ENCODE measurements at regions not wholly inside any gene's neighbourhood (a gene's known extent, or its start where the extent isn't known, plus 50 kb on each side); places are given as distances from the start of the nearest gene placed in this dataset.

DNA sequence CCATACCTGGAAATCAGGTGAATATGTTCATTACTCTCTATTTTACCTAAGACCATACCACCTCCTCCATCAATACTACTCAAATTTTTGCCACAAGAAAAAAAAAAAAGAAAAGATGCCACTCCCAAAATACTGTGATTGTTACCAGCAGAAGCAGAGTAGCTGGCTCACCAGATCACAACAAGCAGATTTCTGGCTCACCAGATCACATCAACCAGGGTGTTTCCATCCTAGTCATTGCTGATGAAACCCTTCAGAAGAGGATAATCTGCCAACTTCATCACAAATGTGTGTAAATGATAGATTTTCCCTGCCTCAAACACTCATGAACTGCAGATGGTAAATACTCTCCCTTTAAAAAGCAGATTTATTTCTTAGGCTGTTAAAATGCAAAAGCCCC, 109.7 kb upstream of the NAMPT start:
- H3K27me3 Mint-ChIP-seq = peaks cover 51% of the 10 kb centered on the region
- TF ChIP-seq CTCF (IDR thresholded peaks at IDR 0.05) = no peak
- intact Hi-C loops (cut with micrococcal nuclease) = no loop called here
- POLR2A ChIA-PET = no interaction called here
- no peak overlapping the region for H3K4me3 Mint-ChIP-seq
- H3K4me1 Mint-ChIP-seq (ENCODE audit: low read depth) = no peaks in the 10 kb centered on the region
- DNase-seq (no peak), ATAC-seq (no peak)
- H3K27ac Mint-ChIP-seq = no peak overlapping the region
- no peaks in the 10 kb centered on the region for H3K9me3 Mint-ChIP-seq
- H3K36me3 Mint-ChIP-seq (ENCODE audit: low read depth) = no peaks in the 10 kb centered on the region
- CTCF ChIA-PET = no interaction called here

DNA sequence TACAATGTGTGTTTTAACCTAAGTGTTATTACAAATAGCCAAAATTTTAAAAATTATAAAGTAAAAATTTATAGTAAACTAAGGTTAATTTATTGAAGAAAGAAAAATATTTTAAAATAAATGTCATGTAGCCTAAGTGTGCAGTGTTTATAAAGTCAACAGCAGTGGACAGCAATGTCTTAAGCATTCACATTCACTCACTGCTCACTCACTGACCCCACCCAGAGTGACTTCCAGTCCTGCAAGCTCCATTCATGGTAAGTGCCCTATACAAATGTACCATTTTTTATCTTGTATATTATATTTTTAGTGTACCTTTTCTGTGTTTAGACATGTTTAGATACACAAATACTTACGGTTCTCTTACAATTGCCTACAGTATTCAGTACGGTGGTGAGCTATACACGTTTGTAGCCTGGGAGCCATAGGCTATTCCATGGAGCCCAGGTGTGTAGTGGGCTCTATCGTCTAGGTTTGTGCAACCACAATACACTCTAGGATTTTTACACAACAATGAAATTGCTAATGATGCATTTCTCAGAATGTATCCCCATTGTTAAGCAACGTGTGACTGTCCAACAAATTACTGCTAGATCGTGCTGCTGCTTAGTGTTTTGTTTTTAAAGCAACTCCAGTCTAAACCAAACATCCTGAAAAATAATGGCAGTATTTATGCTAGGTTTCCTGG, 108.9 kb upstream of the NAMPT start:
- no peak for TF ChIP-seq CTCF (IDR thresholded peaks at IDR 0.05)
- Mint-ChIP-seq H3K27me3 (peaks cover 44% of the 10 kb centered on the region), H3K36me3 (ENCODE audit: low read depth) (no peaks in the 10 kb centered on the region), H3K9me3 (no peaks in the 10 kb centered on the region), H3K4me3 (no peak overlapping the region), H3K4me1 (ENCODE audit: low read depth) (no peaks in the 10 kb centered on the region), H3K27ac (no peak overlapping the region)
- DNase-seq = no peak
- ChIA-PET POLR2A (interaction anchor here (0.9 kb wide), 1 partner anchor 29 kb away, joined by 3 read pairs; no protein-coding TSS in a partner anchor), CTCF (interaction anchor here (0.8 kb wide), 1 partner anchor 69 kb away, joined by 3 read pairs; no protein-coding TSS in a partner anchor)
- intact Hi-C loops (cut with micrococcal nuclease) = no loop called here
- no peak for ATAC-seq

DNA sequence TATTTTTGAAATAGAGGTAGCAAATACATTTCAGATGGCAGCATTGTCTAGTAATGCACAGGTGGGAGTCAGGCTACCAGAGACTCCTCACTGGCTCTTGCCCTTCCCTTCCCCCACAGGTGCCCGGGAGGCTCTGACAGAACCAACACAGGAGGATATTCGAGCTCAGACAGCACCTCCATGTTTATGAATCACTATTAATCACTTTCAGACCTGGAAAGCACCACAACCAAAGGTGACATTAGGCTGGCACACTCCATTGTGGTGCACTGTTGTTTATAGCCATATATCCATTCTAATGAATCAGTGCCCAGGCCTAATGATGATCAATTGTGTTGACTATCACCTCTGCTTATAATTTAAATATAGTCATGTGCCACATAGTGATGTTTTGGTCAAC, 107.8 kb upstream of the NAMPT start:
- H3K27me3 Mint-ChIP-seq = peaks cover 39% of the 10 kb centered on the region
- H3K36me3 Mint-ChIP-seq (ENCODE audit: low read depth) = no peaks in the 10 kb centered on the region
- ChIA-PET POLR2A (no interaction called here), CTCF (interaction anchor here (0.8 kb wide), 1 partner anchor 70 kb away, joined by 3 read pairs; no protein-coding TSS in a partner anchor)
- no peak overlapping the region for H3K27ac Mint-ChIP-seq
- no peaks in the 10 kb centered on the region for H3K9me3 Mint-ChIP-seq
- intact Hi-C loops (cut with micrococcal nuclease) = no loop called here
- DNase-seq (no peak), ATAC-seq (no peak)
- TF ChIP-seq CTCF (IDR thresholded peaks at IDR 0.05) = no peak
- H3K4me3 Mint-ChIP-seq = no peak overlapping the region
- no peaks in the 10 kb centered on the region for H3K4me1 Mint-ChIP-seq (ENCODE audit: low read depth)

DNA sequence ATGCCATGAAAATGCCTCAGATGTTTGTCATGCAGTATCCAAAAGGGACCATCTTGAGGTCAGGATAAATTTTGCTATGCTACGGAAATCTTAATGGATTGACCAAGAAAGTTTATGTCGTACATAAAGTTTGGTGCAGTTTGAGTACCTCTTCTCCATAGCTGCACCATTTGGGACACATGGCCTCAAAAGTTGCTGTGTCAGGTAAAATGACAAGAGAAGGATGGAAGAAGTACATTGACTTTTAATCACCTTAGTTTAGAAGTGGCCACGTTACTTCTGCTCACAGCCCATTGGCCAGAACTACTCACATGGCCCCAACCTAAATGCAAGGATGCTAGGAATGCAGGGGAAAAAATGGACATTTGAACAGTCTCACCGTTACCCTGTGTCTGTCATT, 107.4 kb upstream of the NAMPT start:
- no peak for ATAC-seq
- TF ChIP-seq CTCF (IDR thresholded peaks at IDR 0.05) = no peak

DNA sequence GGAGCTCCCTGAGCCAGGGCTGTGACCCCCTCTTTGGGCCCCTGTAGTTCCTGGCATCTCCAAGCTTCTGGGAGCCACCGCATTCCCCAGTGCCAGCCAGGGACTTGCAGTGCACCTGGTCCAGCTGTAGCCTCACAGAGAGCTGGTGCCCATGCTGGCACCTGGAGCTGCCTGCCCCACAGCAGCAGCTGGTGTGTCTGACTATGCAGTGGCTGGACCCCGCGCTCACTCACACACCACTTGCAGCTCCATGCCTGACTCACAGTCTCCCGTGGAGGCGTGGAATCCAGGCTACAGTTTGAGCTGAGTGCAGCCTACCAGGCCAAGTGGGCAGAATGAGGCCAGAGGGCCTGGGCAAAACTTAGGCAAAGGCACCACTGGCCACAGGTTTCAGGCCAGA, 102.2 kb upstream of the NAMPT start:
- no peaks in the 10 kb centered on the region for H3K36me3 Mint-ChIP-seq (ENCODE audit: low read depth)
- peaks cover 11% of the 10 kb centered on the region for H3K27me3 Mint-ChIP-seq
- intact Hi-C loops (cut with micrococcal nuclease) = no loop called here
- no peaks in the 10 kb centered on the region for H3K9me3 Mint-ChIP-seq
- TF ChIP-seq CTCF (IDR thresholded peaks at IDR 0.05) = no peak
- no peak for ATAC-seq
- ChIA-PET CTCF (no interaction called here), POLR2A (no interaction called here)
- no peaks in the 10 kb centered on the region for H3K4me1 Mint-ChIP-seq (ENCODE audit: low read depth)
- peak; percentile 15 for DNase-seq
- H3K27ac Mint-ChIP-seq = no peak overlapping the region
- H3K4me3 Mint-ChIP-seq = no peak overlapping the region

More for the DNA sequence above, 107.4 kb upstream of the NAMPT start:
- Mint-ChIP-seq H3K4me3 (no peak overlapping the region), H3K27ac (no peak overlapping the region), H3K9me3 (no peaks in the 10 kb centered on the region), H3K36me3 (ENCODE audit: low read depth) (no peaks in the 10 kb centered on the region), H3K4me1 (ENCODE audit: low read depth) (no peaks in the 10 kb centered on the region), H3K27me3 (peaks cover 37% of the 10 kb centered on the region)
- CTCF ChIA-PET = interaction anchor here (1.2 kb wide), 1 partner anchor 215 kb away, joined by 3 read pairs; no protein-coding TSS in a partner anchor
- intact Hi-C loops (cut with micrococcal nuclease) = no loop called here
- POLR2A ChIA-PET = no interaction called here
- no peak for DNase-seq

Data from activated CD8-positive, alpha-beta T cell treated with anti-CD3 and anti-CD28 coated beads for 36 hours (primary cell).